ENCODE measurements at regions not wholly inside any gene's neighbourhood (a gene's known extent, or its start where the extent isn't known, plus 50 kb on each side); places are given as distances from the start of the nearest gene placed in this dataset.
"Not testable (repeated sequence)": the region's sequence is repeated elsewhere in the genome, so short reads cannot be mapped to it uniquely, and the experiment has no call there.

DNA sequence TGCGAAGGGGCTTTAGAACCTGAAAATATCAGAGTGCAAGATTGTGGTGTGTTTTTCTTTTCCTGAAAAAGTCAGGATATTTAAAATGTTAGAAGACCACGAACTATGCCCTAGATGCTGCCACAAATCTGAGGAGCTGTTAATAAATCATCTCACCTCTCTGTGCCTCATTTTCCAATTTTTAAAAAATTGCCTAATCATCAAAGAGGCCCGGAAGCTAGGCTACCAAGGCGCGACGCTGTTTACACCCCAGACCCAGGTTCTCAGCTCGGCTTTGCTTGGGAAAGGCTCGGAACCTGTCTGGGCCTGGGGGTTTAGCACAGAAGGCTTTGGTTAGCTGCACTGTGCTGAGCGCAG is 409.6 kb downstream of the BCOR start:
- Mint-ChIP-seq H3K4me1 (no peaks in the 10 kb centered on the region), H3K9me3 (peaks cover 2% of the 10 kb centered on the region), H3K27ac (no peak overlapping the region), H3K4me3 (no peak overlapping the region), H3K36me3 (no peaks in the 10 kb centered on the region), H3K27me3 (peaks cover 48% of the 10 kb centered on the region)
- no peak for ATAC-seq

DNA sequence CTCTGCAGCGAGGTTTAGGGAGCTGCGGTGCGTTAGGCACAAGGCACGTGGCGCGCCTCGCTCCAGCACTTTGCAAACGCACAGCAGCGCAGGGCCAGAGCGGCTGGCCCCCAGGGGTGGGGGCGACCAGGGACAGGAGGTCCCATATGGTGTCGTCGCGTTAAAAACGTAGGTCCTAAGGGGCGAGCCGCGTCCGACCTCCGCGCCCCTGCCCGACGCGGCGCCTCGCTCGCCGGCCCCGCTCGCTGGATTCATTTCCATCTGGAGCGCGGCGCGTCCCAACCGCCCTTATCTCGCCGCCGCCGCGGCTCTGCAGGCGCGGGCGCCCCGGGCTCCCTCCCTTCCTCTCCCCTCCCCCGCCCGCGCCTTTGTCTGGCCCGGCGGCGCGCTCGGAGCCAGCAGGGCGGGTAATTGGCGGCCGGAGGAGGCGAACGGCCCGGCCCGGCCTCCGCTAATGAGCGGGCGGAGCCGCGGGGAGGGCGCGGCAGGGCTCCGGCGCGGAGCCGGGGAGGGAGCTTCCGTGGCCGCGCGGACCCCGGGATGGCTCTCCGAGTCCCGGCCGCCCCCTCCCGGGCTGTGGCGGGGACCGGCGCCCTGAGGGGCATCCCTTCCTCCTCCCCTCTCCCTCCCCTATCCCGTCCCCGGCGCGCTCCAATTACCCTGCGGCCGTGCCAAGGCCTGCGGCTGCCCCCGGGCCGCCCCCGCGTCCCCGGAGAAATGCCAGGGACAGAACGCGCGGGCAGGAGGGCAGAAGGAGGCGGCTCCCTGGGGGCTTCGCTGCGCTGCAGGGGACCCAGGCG is 409.0 kb downstream of the BCOR start:
- Mint-ChIP-seq H3K27me3 (peaks cover 49% of the 10 kb centered on the region), H3K4me1 (no peaks in the 10 kb centered on the region), H3K36me3 (no peaks in the 10 kb centered on the region), H3K4me3 (no peak overlapping the region), H3K9me3 (peaks cover 2% of the 10 kb centered on the region), H3K27ac (no peak overlapping the region)
- ATAC-seq: peak; percentile 41

- Mint-ChIP-seq H3K4me1 (no peaks in the 10 kb centered on the region), H3K27ac (no peak overlapping the region), H3K4me3 (no peak overlapping the region), H3K36me3 (no peaks in the 10 kb centered on the region), H3K9me3 (peaks cover 2% of the 10 kb centered on the region), H3K27me3 (peaks cover 49% of the 10 kb centered on the region)
- ATAC-seq: no peak
These were observed 408.2 kb downstream of the BCOR start for GRCh38 chrX:39689376-39690104.

DNA sequence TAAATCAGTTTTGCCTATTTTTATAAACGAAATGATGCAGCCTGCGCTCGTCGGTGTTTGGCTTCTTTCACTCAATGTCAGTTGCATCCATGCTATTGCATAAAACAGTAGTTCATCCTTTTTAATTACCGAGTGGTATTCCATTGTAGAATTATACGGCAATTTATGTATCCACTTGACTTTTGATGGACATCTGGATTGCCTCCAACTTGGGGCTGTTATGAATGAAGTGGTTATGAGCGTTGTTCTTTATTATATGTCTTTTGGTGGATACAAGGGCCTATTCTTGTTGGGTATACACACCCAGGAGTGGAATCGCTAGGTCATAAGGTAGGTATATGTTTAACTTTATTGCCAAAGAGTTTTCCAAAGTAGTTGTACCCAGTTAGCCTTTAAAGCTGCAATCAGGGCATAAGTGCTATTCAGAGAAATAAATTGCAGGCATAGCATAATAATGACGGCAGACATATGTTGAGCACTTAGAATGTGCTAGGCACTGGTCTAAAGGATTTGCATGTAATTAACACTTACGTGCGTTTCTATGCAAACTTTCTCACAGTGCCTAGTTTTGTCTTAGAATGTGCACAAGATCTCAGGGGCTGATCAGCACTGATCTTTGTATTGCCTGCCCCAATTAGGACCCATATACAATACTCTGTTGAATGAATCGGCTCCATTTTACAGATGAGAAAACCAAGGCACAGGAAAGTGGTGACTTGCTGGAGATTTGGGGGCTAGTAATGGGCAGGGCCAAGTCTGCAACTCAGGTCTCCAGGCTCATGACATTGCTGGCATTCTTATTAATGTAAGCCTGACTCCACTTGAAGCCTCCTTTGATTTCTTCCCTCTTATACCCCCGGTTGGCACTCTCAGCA is 407.0 kb downstream of the BCOR start:
- no peak for ATAC-seq
- Mint-ChIP-seq H3K4me3 (no peak overlapping the region), H3K9me3 (peaks cover 5% of the 10 kb centered on the region), H3K27ac (no peak overlapping the region), H3K27me3 (peaks cover 47% of the 10 kb centered on the region), H3K4me1 (no peaks in the 10 kb centered on the region), H3K36me3 (no peaks in the 10 kb centered on the region)

- H3K4me1 Mint-ChIP-seq: no peaks in the 10 kb centered on the region
These were observed 406.0 kb downstream of the BCOR start for GRCh38 chrX:39691724-39692123.

DNA sequence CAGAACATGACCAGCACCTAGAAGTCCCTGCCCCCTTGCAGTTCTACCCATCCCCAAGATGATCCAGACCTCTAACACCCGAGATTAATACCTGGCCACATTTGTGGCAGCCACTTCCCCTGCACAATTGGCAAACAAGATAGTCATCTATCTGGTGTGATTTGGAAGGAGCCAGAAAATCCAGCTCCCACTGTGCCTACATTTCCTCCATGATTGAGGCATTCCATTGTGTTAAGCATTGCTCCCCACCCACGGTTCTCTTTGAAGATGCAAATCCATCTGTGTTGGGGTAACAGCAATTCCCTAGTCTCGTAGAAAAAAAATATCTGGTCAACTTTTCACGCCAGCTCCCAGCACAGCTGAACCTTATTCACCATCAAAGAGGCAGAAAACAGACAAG is 405.0 kb downstream of the BCOR start:
- Mint-ChIP-seq H3K27ac (no peak overlapping the region), H3K27me3 (peaks cover 34% of the 10 kb centered on the region), H3K4me1 (no peaks in the 10 kb centered on the region), H3K36me3 (no peaks in the 10 kb centered on the region), H3K9me3 (peaks cover 3% of the 10 kb centered on the region), H3K4me3 (no peak overlapping the region)
- ATAC-seq: no peak

More at GRCh38 chrX:39691724-39692123, 406.0 kb downstream of the BCOR start:
- H3K36me3 Mint-ChIP-seq: no peaks in the 10 kb centered on the region
- peaks cover 3% of the 10 kb centered on the region for H3K9me3 Mint-ChIP-seq
- no peak overlapping the region for H3K4me3 Mint-ChIP-seq
- ATAC-seq: no peak
- no peak overlapping the region for H3K27ac Mint-ChIP-seq
- H3K27me3 Mint-ChIP-seq: peaks cover 37% of the 10 kb centered on the region

DNA sequence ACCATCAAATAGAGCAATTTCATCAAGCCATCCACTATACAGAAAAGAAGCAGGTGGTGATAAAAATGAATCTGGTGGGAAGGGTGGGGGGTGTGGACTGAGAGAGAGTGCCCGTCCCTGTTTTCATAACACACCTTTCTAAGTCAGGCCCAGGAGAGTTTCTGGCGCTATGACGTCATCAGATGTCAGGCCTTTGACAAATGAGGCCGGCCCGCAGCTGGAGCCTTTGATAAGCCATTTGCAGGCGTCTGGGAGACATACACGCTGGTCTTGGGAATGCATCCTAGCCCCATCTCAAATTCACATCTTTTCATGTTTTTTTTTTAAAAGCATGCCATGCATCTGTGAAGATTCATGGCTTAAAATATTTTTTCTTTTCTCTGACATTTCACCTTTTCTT is 404.5 kb downstream of the BCOR start:
- H3K27ac Mint-ChIP-seq: no peak overlapping the region
- no peak overlapping the region for H3K4me3 Mint-ChIP-seq
- H3K27me3 Mint-ChIP-seq: peaks cover 34% of the 10 kb centered on the region
- no peaks in the 10 kb centered on the region for H3K36me3 Mint-ChIP-seq
- peaks cover 3% of the 10 kb centered on the region for H3K9me3 Mint-ChIP-seq
- no peaks in the 10 kb centered on the region for H3K4me1 Mint-ChIP-seq
- ATAC-seq: no peak

DNA sequence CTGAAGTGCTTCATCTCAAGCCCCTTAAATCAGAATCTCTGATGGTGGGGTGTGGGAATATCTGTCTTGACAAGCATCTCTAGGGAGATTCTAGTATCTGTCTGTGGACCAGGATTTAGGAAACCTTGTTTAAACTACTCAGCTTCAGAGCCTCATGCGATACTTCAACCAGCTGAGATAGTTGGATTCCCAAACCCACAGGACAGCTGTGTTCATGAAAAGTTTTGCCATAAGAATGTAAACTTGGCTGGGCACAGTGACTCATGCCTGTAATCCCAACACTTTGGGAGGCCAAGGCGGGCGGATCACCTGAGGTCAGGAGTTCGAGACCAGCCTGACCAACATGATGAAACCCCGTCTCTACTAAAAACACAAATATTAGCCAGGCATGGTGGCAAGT is 395.1 kb downstream of the BCOR start:
- H3K27me3 Mint-ChIP-seq, H3K4me3 Mint-ChIP-seq, ATAC-seq, H3K36me3 Mint-ChIP-seq, H3K4me1 Mint-ChIP-seq, H3K9me3 Mint-ChIP-seq, H3K27ac Mint-ChIP-seq: not testable (repeated sequence)

DNA sequence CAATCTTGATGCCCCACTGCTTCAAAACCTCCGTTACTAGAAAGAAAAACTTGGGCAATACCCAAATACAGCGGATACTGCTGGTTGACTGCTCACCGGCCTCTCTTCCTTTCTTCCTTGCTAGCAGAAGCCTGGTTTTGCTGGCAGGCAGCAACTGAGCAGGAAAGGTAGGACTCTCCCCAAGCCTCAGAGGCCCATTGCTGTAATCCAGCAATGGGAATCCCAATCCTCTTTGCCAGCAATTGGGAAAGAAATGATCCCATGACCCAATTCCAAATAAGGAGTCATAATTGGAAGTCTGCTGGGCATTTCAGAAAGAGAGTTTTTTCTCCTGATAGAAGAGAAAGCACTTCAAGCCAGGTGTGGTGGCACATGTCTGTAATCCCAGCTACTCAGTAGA is 394.5 kb downstream of the BCOR start:
- ATAC-seq: no peak
- Mint-ChIP-seq H3K9me3 (no peaks in the 10 kb centered on the region), H3K36me3 (no peaks in the 10 kb centered on the region), H3K4me1 (no peaks in the 10 kb centered on the region), H3K27me3 (peaks cover 6% of the 10 kb centered on the region), H3K27ac (no peak overlapping the region), H3K4me3 (no peak overlapping the region)

DNA sequence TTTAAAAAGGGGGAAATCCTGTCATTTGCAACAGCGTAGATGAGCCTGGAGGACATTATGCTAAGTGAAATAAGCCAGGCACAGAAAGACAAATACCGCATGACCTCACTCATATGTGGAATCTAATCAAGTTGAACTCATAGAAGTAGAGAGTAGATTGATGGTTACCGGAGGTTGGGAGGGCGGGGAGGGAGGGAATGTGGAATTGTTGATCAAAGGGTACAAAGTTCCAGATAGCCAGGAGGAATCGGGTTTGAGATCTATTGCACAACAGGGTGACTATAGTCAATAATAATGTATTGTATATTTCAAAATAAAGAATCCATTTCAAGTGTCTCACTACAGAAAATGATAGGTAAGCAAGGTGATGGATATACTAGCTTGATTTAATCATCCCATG is 393.2 kb downstream of the BCOR start:
- Mint-ChIP-seq H3K36me3 (no peaks in the 10 kb centered on the region), H3K9me3 (peaks cover 3% of the 10 kb centered on the region), H3K4me3 (no peak overlapping the region), H3K4me1 (no peaks in the 10 kb centered on the region), H3K27ac (no peak overlapping the region), H3K27me3 (peaks cover 4% of the 10 kb centered on the region)
- ATAC-seq: no peak

DNA sequence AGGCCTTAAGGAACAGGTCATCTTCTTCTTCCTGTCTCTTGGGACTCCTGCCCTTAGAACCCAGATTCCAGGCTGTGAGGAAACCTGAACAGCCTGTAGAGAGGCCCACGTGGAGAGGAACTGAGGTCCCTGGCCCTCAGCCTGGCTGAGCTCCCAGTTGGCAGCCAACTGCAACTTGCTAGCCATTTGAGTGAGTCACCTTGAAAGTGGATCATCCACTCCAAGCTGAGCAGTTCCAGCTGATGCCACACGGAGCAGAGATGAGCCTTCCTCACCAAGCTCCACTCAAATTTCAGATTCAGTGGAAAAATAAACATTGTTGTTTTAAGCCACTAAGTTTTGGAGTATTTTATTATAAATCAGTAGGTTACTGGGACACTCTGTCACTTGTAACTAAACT is 392.5 kb downstream of the BCOR start:
- H3K4me1 Mint-ChIP-seq: no peaks in the 10 kb centered on the region
- no peak overlapping the region for H3K27ac Mint-ChIP-seq
- H3K36me3 Mint-ChIP-seq: no peaks in the 10 kb centered on the region
- H3K4me3 Mint-ChIP-seq: no peak overlapping the region
- no peak for ATAC-seq
- H3K9me3 Mint-ChIP-seq: peaks cover 3% of the 10 kb centered on the region
- peaks cover 6% of the 10 kb centered on the region for H3K27me3 Mint-ChIP-seq

DNA sequence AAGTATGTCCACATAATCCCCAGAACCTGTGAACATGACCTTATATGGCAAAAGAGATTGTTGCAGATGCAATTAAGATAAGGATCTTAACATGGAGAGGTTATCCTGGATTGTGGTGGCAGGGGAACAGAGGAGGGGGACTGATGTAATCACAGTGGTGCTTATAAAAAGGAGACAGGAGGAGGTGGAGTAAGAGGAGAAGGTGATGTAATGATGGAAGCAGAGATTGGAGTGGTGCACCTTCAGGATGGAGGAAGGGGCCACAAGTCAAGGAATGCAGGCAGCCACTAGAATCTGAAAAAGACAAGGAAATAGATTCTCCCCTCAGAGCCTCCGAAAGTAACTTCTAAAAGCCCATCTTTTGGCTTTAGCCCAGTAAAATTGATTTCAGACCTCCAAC is 388.4 kb downstream of the BCOR start:
- peaks cover 6% of the 10 kb centered on the region for H3K27me3 Mint-ChIP-seq
- H3K9me3 Mint-ChIP-seq: peaks cover 3% of the 10 kb centered on the region
- H3K4me1 Mint-ChIP-seq: no peaks in the 10 kb centered on the region
- no peak for ATAC-seq
- H3K4me3 Mint-ChIP-seq: no peak overlapping the region
- H3K36me3 Mint-ChIP-seq: no peaks in the 10 kb centered on the region
- no peak overlapping the region for H3K27ac Mint-ChIP-seq

- H3K9me3 Mint-ChIP-seq: peaks cover 3% of the 10 kb centered on the region
- H3K27ac Mint-ChIP-seq: no peak overlapping the region
These were observed 387.9 kb downstream of the BCOR start for GRCh38 chrX:39709812-39710211.

GRCh38 chrX:39710776-39711175 is 387.0 kb downstream of the BCOR start:
- Mint-ChIP-seq H3K9me3 (peaks cover 3% of the 10 kb centered on the region), H3K4me1 (no peaks in the 10 kb centered on the region), H3K36me3 (no peaks in the 10 kb centered on the region), H3K27ac (no peak overlapping the region), H3K4me3 (no peak overlapping the region), H3K27me3 (peaks cover 6% of the 10 kb centered on the region)
- no peak for ATAC-seq

More at GRCh38 chrX:39709812-39710211, 387.9 kb downstream of the BCOR start:
- H3K36me3 Mint-ChIP-seq: no peaks in the 10 kb centered on the region
- H3K27me3 Mint-ChIP-seq: peaks cover 6% of the 10 kb centered on the region
- H3K4me1 Mint-ChIP-seq: no peaks in the 10 kb centered on the region
- no peak for ATAC-seq
- no peak overlapping the region for H3K4me3 Mint-ChIP-seq

GRCh38 chrX:39714471-39714870 is 383.3 kb downstream of the BCOR start:
- no peak for ATAC-seq
- Mint-ChIP-seq H3K27ac (no peak overlapping the region), H3K4me3 (no peak overlapping the region), H3K9me3 (peaks cover under 1% of the 10 kb centered on the region), H3K4me1 (no peaks in the 10 kb centered on the region), H3K36me3 (no peaks in the 10 kb centered on the region), H3K27me3 (peaks cover 3% of the 10 kb centered on the region)

All from stimulated activated memory B cell treated with anti-CD40 and anti-IgM and Interleukin-4, amounts not matched to agents 10 μg/mL and 1 μg/mL and 100 μg/mL, for 72 hours (primary cell).